Germinal center (tissue), 1 donor: ENCODE measurements at regions not wholly inside any gene's neighbourhood (a gene's known extent, or its start where the extent isn't known, plus 50 kb on each side); places are given as distances from the start of the nearest gene placed in this dataset.

Source experiments
- DNase-seq: peaks from one replicate; pipeline ENCODE4 v3.0.0; 2012; ENCODE audit warnings: mixed read lengths, low spot score

- no peak for DNase-seq
Measured at GRCh38 chr21:23455676-23456075, 2151.6 kb downstream of the MRPL39 start.

GRCh38 chr21:23452384-23453083 lies 2154.7 kb downstream of the MRPL39 start:
- DNase-seq = no peak

- no peak for DNase-seq
Measured at GRCh38 chr21:23445307-23445706, 2162.0 kb downstream of the MRPL39 start.

GRCh38 chr21:23438081-23438480 lies 2169.2 kb downstream of the MRPL39 start:
- no peak for DNase-seq

GRCh38 chr21:23402929-23403520 lies 2204.3 kb downstream of the MRPL39 start:
- DNase-seq = no peak

GRCh38 chr21:23401278-23401677 lies 2206.0 kb downstream of the MRPL39 start:
- no peak for DNase-seq

- no peak for DNase-seq
Measured at GRCh38 chr21:23398726-23399125, 2208.6 kb downstream of the MRPL39 start.

GRCh38 chr21:23394458-23394857 lies 2212.8 kb downstream of the MRPL39 start:
- DNase-seq = no peak

GRCh38 chr21:23384679-23385078 lies 2222.6 kb downstream of the MRPL39 start:
- DNase-seq = no peak

- DNase-seq = no peak
Measured at GRCh38 chr21:23374155-23374554, 2233.1 kb downstream of the MRPL39 start.

GRCh38 chr21:23356905-23357304 lies 2250.4 kb downstream of the MRPL39 start:
- no peak for DNase-seq

GRCh38 chr21:23316190-23316589 lies 2291.1 kb downstream of the MRPL39 start:
- no peak for DNase-seq

GRCh38 chr21:23308741-23309140 lies 2298.5 kb downstream of the MRPL39 start:
- DNase-seq = no peak

- no peak for DNase-seq
Measured at GRCh38 chr21:23307065-23307464, 2300.2 kb downstream of the MRPL39 start.

GRCh38 chr21:23292292-23292691 lies 2294.1 kb downstream of the NCAM2 start:
- no peak for DNase-seq

GRCh38 chr21:23281917-23282316 lies 2283.7 kb downstream of the NCAM2 start:
- DNase-seq = no peak

- no peak for DNase-seq
Measured at GRCh38 chr21:23249760-23250159, 2251.6 kb downstream of the NCAM2 start.

GRCh38 chr21:23247334-23247733 lies 2249.1 kb downstream of the NCAM2 start:
- no peak for DNase-seq

GRCh38 chr21:23245255-23245654 lies 2247.0 kb downstream of the NCAM2 start:
- DNase-seq = no peak

- DNase-seq = no peak
Measured at GRCh38 chr21:23223882-23224281, 2225.7 kb downstream of the NCAM2 start.

- DNase-seq = no peak
Measured at GRCh38 chr21:23218667-23219066, 2220.5 kb downstream of the NCAM2 start.

- DNase-seq = no peak
Measured at GRCh38 chr21:23217597-23217996, 2219.4 kb downstream of the NCAM2 start.

- no peak for DNase-seq
Measured at GRCh38 chr21:23215261-23215660, 2217.1 kb downstream of the NCAM2 start.
